RWPE2 (cell line): ENCODE measurements at regions not wholly inside any gene's neighbourhood (a gene's known extent, or its start where the extent isn't known, plus 50 kb on each side); places are given as distances from the start of the nearest gene placed in this dataset.

ENCODE experiments used
- ATAC-seq: fragments of 200-7000 bp; cut with Tn5 transposase; 3 replicates; pipeline ENCODE4 v1.9.1; 2021; ENCODE audit warnings: low read depth
- DNase-seq: peaks from one replicate; pipeline ENCODE4 v3.0.0-alpha.2; 2020; ENCODE audit warnings: low spot score
- H3K27ac ChIP-seq: fragments of 450-650 bp; 2 replicates; pipeline ENCODE4 v1.5.1; 2017; ENCODE audit warnings: mild to moderate bottlenecking; ENCODE audit not compliant: poor library complexity, severe bottlenecking
- H3K27me3 ChIP-seq: fragments of 250-450 bp; sonication (Bioruptor Pico); 2 replicates; pipeline ENCODE4 v1.5.1; 2021; ENCODE audit warnings: mild to moderate bottlenecking, moderate library complexity; ENCODE audit not compliant: insufficient read depth, poor library complexity, severe bottlenecking
- H3K36me3 ChIP-seq: fragments of 250-450 bp; sonication (Bioruptor Pico); 2 replicates; pipeline ENCODE4 v1.5.1; 2020; ENCODE audit warnings: low read depth, mild to moderate bottlenecking, moderate library complexity
- H3K4me1 ChIP-seq: fragments of 250-450 bp; sonication (Bioruptor Pico); 2 replicates; pipeline ENCODE4 v1.5.1; 2021; ENCODE audit warnings: mild to moderate bottlenecking, moderate library complexity; ENCODE audit not compliant: insufficient read depth, poor library complexity, severe bottlenecking
- H3K4me3 ChIP-seq: fragments of 250-450 bp; sonication (Bioruptor Pico); 2 replicates; pipeline ENCODE4 v1.5.1; 2021; ENCODE audit warnings: mild to moderate bottlenecking, moderate library complexity; ENCODE audit not compliant: severe bottlenecking
- H3K9me3 ChIP-seq: fragments of 250-450 bp; sonication (Bioruptor Pico); 2 replicates; pipeline ENCODE4 v1.5.1; 2021; ENCODE audit warnings: mild to moderate bottlenecking, moderate library complexity; ENCODE audit not compliant: severe bottlenecking
- TF ChIP-seq, protein P1 (sequence below): fragments of 450-650 bp; IDR thresholded peaks from one replicate; pipeline ENCODE4 v1.5.1; 2017; ENCODE audit warnings: mild to moderate bottlenecking, moderate library complexity; ENCODE audit not compliant: poor library complexity, severe bottlenecking

DNA sequence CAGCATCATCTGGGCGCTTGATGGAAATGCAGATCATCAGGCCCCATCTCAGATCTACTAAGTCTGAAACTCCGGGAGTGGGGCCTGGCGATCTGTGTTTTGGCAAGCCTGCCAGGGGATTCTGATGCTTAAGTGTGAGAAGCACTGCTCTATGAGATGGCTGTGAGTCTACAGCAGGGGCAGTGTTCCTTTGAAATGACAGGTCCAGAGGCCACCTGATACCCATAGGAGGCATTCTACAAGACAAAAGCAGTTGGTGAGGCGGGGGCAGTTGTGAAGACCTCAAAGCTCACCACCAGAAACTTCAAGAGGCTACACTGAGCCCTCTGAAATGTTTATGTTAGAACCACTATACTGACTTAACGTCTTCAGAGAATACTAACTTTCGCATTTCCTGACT, 86.9 kb upstream of the SPATA31D4 start:
- ATAC-seq, result no peak
- no peak overlapping the region for H3K4me3 ChIP-seq
- DNase-seq, result no peak
- peaks cover 3% of the 10 kb centered on the region for H3K4me1 ChIP-seq
- no peaks in the 10 kb centered on the region for H3K9me3 ChIP-seq
- no peaks in the 10 kb centered on the region for H3K27me3 ChIP-seq
- H3K27ac ChIP-seq, result no peak overlapping the region
- H3K36me3 ChIP-seq, result no peaks in the 10 kb centered on the region
- TF ChIP-seq, protein P1, sequence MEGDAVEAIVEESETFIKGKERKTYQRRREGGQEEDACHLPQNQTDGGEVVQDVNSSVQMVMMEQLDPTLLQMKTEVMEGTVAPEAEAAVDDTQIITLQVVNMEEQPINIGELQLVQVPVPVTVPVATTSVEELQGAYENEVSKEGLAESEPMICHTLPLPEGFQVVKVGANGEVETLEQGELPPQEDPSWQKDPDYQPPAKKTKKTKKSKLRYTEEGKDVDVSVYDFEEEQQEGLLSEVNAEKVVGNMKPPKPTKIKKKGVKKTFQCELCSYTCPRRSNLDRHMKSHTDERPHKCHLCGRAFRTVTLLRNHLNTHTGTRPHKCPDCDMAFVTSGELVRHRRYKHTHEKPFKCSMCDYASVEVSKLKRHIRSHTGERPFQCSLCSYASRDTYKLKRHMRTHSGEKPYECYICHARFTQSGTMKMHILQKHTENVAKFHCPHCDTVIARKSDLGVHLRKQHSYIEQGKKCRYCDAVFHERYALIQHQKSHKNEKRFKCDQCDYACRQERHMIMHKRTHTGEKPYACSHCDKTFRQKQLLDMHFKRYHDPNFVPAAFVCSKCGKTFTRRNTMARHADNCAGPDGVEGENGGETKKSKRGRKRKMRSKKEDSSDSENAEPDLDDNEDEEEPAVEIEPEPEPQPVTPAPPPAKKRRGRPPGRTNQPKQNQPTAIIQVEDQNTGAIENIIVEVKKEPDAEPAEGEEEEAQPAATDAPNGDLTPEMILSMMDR, result no peak

DNA sequence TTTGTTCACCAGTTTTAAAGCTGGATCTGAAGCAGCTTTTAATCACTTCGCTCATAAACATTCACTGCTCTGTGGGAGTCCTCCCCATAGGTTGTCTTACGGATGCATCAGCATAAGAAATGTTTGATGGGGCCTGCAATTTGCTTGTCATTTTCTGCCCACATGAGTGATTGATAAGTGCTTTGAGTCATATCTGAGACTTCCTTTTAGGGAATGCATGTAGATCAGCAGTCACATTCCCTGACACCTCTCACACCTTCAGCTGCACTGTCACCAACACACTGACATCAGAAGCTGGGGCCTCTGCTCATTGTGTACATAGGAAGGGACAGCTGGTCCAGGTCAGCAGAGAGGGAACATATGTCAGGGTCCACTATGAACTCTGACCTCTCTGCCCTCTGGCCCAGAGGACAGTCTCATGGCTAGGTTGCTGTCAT, 84.1 kb upstream of the SPATA31D4 start:
- ATAC-seq (no peak), DNase-seq (no peak)
- Histone ChIP-seq H3K9me3 (no peaks in the 10 kb centered on the region), H3K4me1 (peaks cover 3% of the 10 kb centered on the region), H3K36me3 (no peaks in the 10 kb centered on the region), H3K4me3 (no peak overlapping the region), H3K27me3 (no peaks in the 10 kb centered on the region), H3K27ac (no peak overlapping the region)
- TF ChIP-seq, protein P1, result no peak

DNA sequence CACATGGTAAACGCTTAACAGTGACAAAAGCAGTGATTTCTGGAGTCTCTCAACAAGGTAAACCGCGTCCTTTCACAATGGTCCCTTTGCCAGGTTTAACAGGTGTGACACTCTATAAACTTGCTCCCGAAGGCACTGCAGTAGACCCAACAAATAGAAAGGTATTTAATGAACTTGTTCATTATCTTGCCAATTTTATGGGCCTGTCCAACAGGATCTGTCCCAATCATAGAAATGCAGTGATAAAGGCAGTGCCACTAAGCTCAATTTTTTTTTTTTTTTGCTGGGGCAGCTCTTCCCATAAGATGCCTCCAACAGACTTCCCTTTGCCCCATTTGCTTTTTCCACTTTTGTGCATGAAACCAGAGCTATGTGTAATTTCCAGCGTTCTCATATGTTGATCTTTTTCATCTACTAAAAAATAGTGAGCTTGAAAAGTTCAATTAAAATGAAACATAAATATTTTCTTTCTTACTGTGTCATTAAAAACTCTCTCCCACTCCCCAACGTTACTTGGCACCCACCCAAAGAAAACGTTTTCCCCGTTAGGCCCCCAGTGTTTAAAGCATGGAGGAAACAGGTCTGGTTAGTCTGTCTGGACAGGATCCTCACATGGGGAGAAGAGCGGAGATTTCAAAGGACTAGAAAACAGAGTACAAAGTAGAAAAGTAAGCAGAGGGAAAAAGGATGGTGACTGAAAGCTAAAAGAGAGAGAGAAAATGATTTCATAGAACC, 80.9 kb upstream of the SPATA31D4 start:
- DNase-seq (no peak), ATAC-seq (no peak)
- Histone ChIP-seq H3K9me3 (no peaks in the 10 kb centered on the region), H3K4me1 (peaks cover 3% of the 10 kb centered on the region), H3K36me3 (no peaks in the 10 kb centered on the region), H3K27me3 (no peaks in the 10 kb centered on the region), H3K4me3 (no peak overlapping the region), H3K27ac (no peak overlapping the region)
- TF ChIP-seq, protein P1, result no peak

DNA sequence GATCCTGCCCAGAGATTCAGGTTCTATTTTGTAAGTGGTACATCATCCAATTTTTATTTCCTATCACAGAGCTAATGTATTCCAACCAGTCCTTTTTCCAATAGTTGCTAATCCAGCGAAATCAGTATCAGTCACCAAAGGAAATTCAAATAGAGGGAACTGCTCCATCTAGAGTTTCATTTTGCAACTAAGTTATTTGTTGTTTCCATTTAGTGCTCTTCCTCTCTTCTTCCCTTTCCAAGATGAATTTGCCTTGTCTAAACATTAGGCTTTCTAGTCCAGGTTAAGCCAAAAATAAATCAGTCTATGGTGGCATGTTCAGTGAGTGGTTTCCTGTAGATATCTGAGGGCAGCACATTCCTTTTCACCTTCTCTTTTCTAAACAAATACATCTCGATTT, 79.8 kb upstream of the SPATA31D4 start:
- no peaks in the 10 kb centered on the region for H3K9me3 ChIP-seq
- H3K4me3 ChIP-seq, result no peak overlapping the region
- no peaks in the 10 kb centered on the region for H3K36me3 ChIP-seq
- DNase-seq, result no peak
- TF ChIP-seq, protein P1, result peak; percentile 57
- H3K4me1 ChIP-seq, result no peaks in the 10 kb centered on the region
- no peaks in the 10 kb centered on the region for H3K27me3 ChIP-seq
- H3K27ac ChIP-seq, result no peak overlapping the region
- ATAC-seq, result no peak

DNA sequence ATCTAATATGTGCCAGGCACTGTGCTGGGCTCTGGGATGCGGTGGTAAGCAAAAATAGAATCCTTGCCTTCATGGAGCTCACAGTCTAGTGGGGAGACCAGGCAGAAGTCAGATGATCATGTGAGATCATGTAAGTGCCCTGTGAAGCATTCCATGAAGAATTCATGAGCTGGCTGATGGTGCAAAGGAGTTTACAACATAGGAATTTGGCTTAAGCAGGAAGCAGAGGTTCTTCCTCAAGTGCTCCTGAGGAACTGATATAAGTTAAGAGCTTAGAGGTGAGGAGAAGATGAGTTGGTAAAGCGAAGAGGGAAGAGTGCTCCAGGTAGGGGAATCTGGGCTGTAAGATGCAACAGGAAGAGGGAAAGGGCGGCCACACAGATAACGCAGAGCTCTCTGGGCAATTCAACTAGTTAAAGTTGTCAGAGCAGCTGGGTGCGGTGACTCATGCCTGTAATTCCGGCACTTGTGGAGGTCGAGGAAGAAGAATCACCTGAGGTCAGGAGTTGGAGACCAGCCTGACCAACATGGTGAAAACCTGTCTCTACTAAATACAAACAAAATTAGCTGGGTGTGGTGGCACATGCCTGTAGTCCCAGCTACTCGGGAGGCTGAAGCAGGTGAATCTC, 78.5 kb upstream of the SPATA31D4 start:
- H3K4me1 ChIP-seq, result no peaks in the 10 kb centered on the region
- TF ChIP-seq, protein P1, result no peak
- DNase-seq (no peak), ATAC-seq (no peak; the same call in 2 of the 3 replicates)
- no peak overlapping the region for H3K4me3 ChIP-seq
- H3K27ac ChIP-seq, result no peak overlapping the region
- no peaks in the 10 kb centered on the region for H3K27me3 ChIP-seq
- no peaks in the 10 kb centered on the region for H3K36me3 ChIP-seq
- no peaks in the 10 kb centered on the region for H3K9me3 ChIP-seq
